ENCODE measurements at regions not wholly inside any gene's neighbourhood (a gene's known extent, or its start where the extent isn't known, plus 50 kb on each side); places are given as distances from the start of the nearest gene placed in this dataset.
A peak's percentile ranks its signal among the peaks of the same experiment; 100 is the strongest.

DNA sequence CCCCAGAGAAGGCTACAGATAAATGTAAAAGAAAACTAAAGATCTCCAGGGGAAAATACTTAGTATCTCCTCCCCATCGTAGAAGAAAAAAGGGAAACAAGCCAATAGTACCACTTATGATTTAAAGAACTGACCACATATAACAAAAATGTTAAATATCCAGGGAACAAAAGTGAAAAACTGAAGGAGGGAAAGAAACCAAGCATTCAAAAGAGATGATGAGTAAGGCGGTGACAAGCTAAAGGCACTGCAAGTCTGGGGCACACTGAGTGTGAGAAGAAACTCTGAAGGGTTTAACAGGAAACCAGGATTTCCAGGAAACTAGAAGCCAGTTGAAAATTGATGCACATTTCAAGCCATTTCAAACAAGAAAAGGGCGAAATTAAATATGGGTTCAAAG is 226.3 kb downstream of the AHR start:
- DNase-seq (peak in 1 of 3 donors; percentile 22), ATAC-seq (ENCODE audit: low read depth in 2 of 2) (no peak)
- no peaks in the 10 kb centered on the region for H3K9me3 ChIP-seq (ENCODE audit: control insufficient read depth in 2 of 2, low read length in 2 of 2)
- H3K27ac Mint-ChIP-seq, result no peak overlapping the region
- no peak overlapping the region for H3K27ac ChIP-seq (ENCODE audit: insufficient read depth, low read length, poor library complexity, severe bottlenecking)
- H3K36me3 Mint-ChIP-seq, result no peaks in the 10 kb centered on the region
- peaks cover 0 to 2% (median 0%) of the 10 kb centered on the region in 4 donors for H3K4me1 Mint-ChIP-seq
- no peaks in the 10 kb centered on the region for H3K27me3 ChIP-seq (ENCODE audit: control insufficient read depth, insufficient read depth, low read length)
- H3K9me3 Mint-ChIP-seq, result no peaks in the 10 kb centered on the region
- no peaks in the 10 kb centered on the region for H3K36me3 ChIP-seq (ENCODE audit: control insufficient read depth, insufficient read depth, low read length)
- no peak overlapping the region for H3K4me3 Mint-ChIP-seq
- H3K4me1 ChIP-seq (ENCODE audit: control insufficient read depth, insufficient read depth, low read length, poor library complexity, severe bottlenecking), result no peaks in the 10 kb centered on the region
- H3K27me3 Mint-ChIP-seq, result peaks cover 4% of the 10 kb centered on the region
- H3K4me3 ChIP-seq (ENCODE audit: low read depth, low read length), result no peak overlapping the region

DNA sequence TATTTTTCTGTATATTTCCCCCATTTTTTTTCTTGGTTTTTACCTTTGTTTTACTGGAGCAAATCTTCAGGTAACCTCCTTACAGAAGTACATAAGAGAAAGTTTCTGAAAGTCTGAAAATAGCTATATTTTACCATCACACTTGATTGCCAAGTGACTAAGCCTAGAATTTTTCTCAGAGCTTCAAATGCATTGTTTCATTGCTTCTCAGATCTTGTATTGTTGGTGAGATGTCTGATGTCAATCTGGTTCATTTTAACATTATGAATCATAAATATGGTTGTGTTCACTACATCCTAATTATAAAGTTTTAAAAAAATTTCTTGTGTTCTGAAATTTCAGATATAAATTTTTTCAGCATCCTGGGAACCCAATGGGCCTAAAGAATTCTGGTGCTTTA is 228.2 kb downstream of the AHR start:
- Histone ChIP-seq H3K27me3 (ENCODE audit: control insufficient read depth, insufficient read depth, low read length) (no peaks in the 10 kb centered on the region), H3K27ac (ENCODE audit: insufficient read depth, low read length, poor library complexity, severe bottlenecking) (no peak overlapping the region), H3K4me1 (ENCODE audit: control insufficient read depth, insufficient read depth, low read length, poor library complexity, severe bottlenecking) (no peaks in the 10 kb centered on the region), H3K4me3 (ENCODE audit: low read depth, low read length) (no peak overlapping the region), H3K36me3 (ENCODE audit: control insufficient read depth, insufficient read depth, low read length) (no peaks in the 10 kb centered on the region), H3K9me3 (ENCODE audit: control insufficient read depth in 2 of 2, low read length in 2 of 2) (no peaks in the 10 kb centered on the region)
- Mint-ChIP-seq H3K27ac (no peak overlapping the region), H3K27me3 (peaks cover 4% of the 10 kb centered on the region), H3K4me3 (no peak overlapping the region), H3K4me1 (peaks cover 0 to 2% (median 0%) of the 10 kb centered on the region in 4 donors), H3K36me3 (no peaks in the 10 kb centered on the region), H3K9me3 (no peaks in the 10 kb centered on the region)
- DNase-seq, result no peak
- ATAC-seq (ENCODE audit: low read depth in 2 of 2), result no peak

DNA sequence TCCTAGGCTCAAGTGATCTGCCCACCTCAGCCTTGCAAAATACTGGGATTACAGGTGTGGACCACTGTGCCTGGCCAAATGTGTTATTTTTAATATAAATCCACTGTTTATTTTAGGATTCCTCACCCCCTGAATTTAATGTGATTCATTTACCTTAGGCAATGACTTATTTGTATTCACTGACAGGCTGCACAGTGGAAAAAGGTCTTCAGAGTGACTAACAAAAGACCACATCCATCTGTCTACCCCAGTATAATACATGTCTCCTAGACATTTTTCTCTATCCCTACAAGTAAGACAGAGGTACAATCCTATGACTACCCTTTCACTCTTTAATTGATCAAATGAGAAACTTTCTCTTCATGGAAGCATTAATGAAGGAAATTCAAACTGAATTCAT is 230.2 kb downstream of the AHR start:
- Histone ChIP-seq H3K27ac (ENCODE audit: insufficient read depth, low read length, poor library complexity, severe bottlenecking) (no peak overlapping the region), H3K27me3 (ENCODE audit: control insufficient read depth, insufficient read depth, low read length) (peaks cover 3% of the 10 kb centered on the region), H3K36me3 (ENCODE audit: control insufficient read depth, insufficient read depth, low read length) (no peaks in the 10 kb centered on the region), H3K4me3 (ENCODE audit: low read depth, low read length) (no peak overlapping the region), H3K9me3 (ENCODE audit: control insufficient read depth in 2 of 2, low read length in 2 of 2) (no peaks in the 10 kb centered on the region), H3K4me1 (ENCODE audit: control insufficient read depth, insufficient read depth, low read length, poor library complexity, severe bottlenecking) (no peaks in the 10 kb centered on the region)
- DNase-seq (no peak), ATAC-seq (ENCODE audit: low read depth in 2 of 2) (no peak)
- H3K36me3 Mint-ChIP-seq, result no peaks in the 10 kb centered on the region
- H3K4me3 Mint-ChIP-seq, result no peak overlapping the region
- H3K27me3 Mint-ChIP-seq, result peaks cover 4% of the 10 kb centered on the region
- peaks cover 0 to 3% (median 0%) of the 10 kb centered on the region in 4 donors for H3K4me1 Mint-ChIP-seq
- H3K27ac Mint-ChIP-seq, result no peak overlapping the region
- H3K9me3 Mint-ChIP-seq, result no peaks in the 10 kb centered on the region

DNA sequence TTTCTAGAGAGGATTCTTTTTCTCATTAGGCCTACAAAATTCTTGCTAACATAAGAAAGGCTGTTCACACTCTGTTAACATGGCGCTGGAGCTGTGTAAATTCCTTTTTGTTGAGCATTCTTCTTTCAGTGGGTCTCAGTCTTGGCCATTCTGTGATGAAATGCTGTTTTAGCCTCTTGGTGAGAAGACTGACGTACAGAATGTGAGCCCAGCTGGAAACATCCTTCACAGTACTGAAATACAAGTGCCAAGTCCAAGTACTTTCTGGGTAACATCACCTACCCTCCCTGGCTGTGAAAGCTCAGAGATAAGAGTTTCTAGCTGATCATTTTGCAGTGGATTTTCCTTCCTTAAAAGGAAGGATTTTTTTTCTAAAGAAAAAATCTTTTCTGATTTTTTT is 231.8 kb downstream of the AHR start:
- Mint-ChIP-seq H3K9me3 (no peaks in the 10 kb centered on the region), H3K4me3 (no peak overlapping the region), H3K27me3 (peaks cover 4% of the 10 kb centered on the region), H3K27ac (no peak overlapping the region), H3K36me3 (no peaks in the 10 kb centered on the region), H3K4me1 (peaks cover 0 to 3% (median 0%) of the 10 kb centered on the region in 4 donors)
- Histone ChIP-seq H3K4me3 (ENCODE audit: low read depth, low read length) (no peak overlapping the region), H3K27me3 (ENCODE audit: control insufficient read depth, insufficient read depth, low read length) (peaks cover 3% of the 10 kb centered on the region), H3K4me1 (ENCODE audit: control insufficient read depth, insufficient read depth, low read length, poor library complexity, severe bottlenecking) (no peaks in the 10 kb centered on the region), H3K27ac (ENCODE audit: insufficient read depth, low read length, poor library complexity, severe bottlenecking) (no peak overlapping the region), H3K36me3 (ENCODE audit: control insufficient read depth, insufficient read depth, low read length) (no peaks in the 10 kb centered on the region), H3K9me3 (ENCODE audit: control insufficient read depth in 2 of 2, low read length in 2 of 2) (no peaks in the 10 kb centered on the region)
- no peak for DNase-seq
- ATAC-seq (ENCODE audit: low read depth in 2 of 2), result no peak

DNA sequence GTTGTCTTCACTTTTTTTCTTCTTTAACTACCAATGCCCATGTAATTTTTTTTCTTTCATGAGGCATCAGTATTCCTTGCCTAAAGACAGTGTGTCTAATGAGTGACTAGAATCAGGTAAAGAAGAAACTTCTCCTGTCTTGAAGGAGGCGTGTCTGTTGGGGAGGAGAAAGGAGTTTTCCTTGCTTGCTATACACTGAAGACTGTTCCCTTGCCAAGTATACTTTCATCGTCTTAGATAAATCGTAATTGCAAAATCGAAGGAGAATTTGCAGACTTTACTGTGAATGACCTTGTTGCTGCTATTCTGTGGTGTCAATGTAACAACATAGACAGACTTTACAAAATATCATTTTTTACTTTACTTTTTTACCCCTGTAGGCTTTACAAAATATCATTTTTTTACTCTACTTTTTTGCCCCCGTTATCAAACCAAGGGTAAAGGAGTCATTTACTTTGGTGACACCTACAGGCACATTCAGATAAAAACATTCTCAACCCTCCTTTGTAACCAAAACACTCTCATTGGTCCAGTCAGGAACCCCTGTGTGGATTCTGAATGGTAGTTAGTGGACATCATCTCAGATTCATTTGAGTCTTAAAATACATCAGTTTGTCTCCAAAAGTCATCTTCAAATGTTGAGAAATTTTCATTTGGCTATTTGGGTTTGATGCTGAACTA is 232.4 kb downstream of the AHR start:
- H3K9me3 Mint-ChIP-seq, result no peaks in the 10 kb centered on the region
- no peak for ATAC-seq (ENCODE audit: low read depth in 2 of 2)
- no peak overlapping the region for H3K4me3 Mint-ChIP-seq
- H3K27ac Mint-ChIP-seq, result no peak overlapping the region
- no peaks in the 10 kb centered on the region for H3K4me1 ChIP-seq (ENCODE audit: control insufficient read depth, insufficient read depth, low read length, poor library complexity, severe bottlenecking)
- no peak overlapping the region for H3K27ac ChIP-seq (ENCODE audit: insufficient read depth, low read length, poor library complexity, severe bottlenecking)
- peaks cover 0 to 3% (median 0%) of the 10 kb centered on the region in 4 donors for H3K4me1 Mint-ChIP-seq
- no peaks in the 10 kb centered on the region for H3K9me3 ChIP-seq (ENCODE audit: control insufficient read depth in 2 of 2, low read length in 2 of 2)
- H3K4me3 ChIP-seq (ENCODE audit: low read depth, low read length), result no peak overlapping the region
- peaks cover 3% of the 10 kb centered on the region for H3K27me3 ChIP-seq (ENCODE audit: control insufficient read depth, insufficient read depth, low read length)
- H3K27me3 Mint-ChIP-seq, result peaks cover 4% of the 10 kb centered on the region
- no peaks in the 10 kb centered on the region for H3K36me3 Mint-ChIP-seq
- H3K36me3 ChIP-seq (ENCODE audit: control insufficient read depth, insufficient read depth, low read length), result no peaks in the 10 kb centered on the region
- DNase-seq, result peak in 2 of 3 donors; percentile 3 to 37

DNA sequence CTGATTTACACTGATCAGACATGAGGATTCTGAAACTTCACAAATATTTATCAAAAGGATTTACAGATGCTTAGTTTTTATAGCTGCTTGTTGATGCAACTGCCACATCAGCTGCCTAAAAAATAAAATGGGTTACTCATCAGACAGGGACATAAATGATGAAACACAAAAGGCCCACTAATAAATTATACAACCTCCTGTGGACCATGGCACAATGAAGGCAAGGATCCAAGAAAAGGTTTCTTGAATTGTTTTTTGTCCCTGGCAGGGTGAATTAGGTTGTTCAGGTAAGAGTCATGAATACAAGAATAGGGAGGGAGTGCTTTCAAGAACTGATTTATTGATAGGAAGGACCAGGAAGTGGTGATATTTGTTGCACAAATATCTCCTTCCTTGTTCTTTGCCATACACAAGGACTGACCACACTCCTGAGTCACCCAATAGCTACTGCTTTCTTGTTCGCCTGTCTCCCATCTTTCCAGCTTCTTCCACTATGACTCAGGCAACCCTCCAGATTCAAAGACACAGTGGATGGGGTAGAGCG is 234.5 kb downstream of the AHR start:
- Mint-ChIP-seq H3K27me3 (peaks cover 4% of the 10 kb centered on the region), H3K4me3 (no peak overlapping the region), H3K4me1 (peaks cover 0 to 3% (median 0%) of the 10 kb centered on the region in 4 donors), H3K36me3 (no peaks in the 10 kb centered on the region), H3K27ac (no peak overlapping the region), H3K9me3 (peaks cover 0 to 3% (median 0%) of the 10 kb centered on the region in 7 donors)
- no peak for DNase-seq
- Histone ChIP-seq H3K4me3 (ENCODE audit: low read depth, low read length) (no peak overlapping the region), H3K36me3 (ENCODE audit: control insufficient read depth, insufficient read depth, low read length) (no peaks in the 10 kb centered on the region), H3K27ac (ENCODE audit: insufficient read depth, low read length, poor library complexity, severe bottlenecking) (no peak overlapping the region), H3K9me3 (ENCODE audit: control insufficient read depth in 2 of 2, low read length in 2 of 2) (no peaks in the 10 kb centered on the region), H3K4me1 (ENCODE audit: control insufficient read depth, insufficient read depth, low read length, poor library complexity, severe bottlenecking) (no peaks in the 10 kb centered on the region), H3K27me3 (ENCODE audit: control insufficient read depth, insufficient read depth, low read length) (peaks cover 3% of the 10 kb centered on the region)
- no peak for ATAC-seq (ENCODE audit: low read depth in 2 of 2)

DNA sequence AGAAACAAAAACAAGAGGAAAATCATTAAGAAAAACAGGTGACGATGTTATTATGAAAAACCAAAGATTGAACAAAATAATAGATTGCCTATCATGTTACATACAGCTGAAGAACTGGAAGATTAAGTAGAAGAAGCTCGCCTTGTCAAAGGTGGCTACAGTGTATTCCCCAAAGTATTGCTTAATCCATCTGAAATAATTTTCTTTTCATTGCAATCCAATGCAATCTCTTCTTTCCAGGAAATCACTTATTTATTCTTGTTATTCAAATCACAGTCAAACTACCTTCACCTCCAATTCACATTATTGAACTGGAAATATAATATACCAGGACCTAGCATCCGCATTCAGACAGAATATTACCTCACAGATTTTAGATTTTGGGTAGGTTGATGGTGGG is 235.9 kb downstream of the AHR start:
- no peaks in the 10 kb centered on the region for H3K4me1 ChIP-seq (ENCODE audit: control insufficient read depth, insufficient read depth, low read length, poor library complexity, severe bottlenecking)

DNA sequence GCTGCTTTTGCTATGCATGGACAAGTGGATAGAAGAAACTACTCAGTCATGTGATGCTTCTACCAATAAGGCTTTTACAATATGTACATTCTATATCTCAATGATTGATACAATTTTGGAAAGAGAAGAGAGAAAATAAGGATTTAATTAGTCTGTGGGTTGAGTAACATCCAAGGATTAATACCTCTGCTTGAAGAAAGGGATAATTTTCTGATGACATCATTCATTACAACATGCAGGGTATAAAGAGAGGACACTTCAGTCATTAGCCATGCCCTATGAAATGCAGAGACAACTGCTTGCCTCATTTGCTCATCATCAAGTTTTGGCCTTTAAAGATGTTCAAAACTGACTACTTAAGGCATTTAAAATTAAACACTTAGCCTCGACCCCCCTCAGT is 237.3 kb downstream of the AHR start:
- Histone ChIP-seq H3K4me1 (ENCODE audit: control insufficient read depth, insufficient read depth, low read length, poor library complexity, severe bottlenecking) (no peaks in the 10 kb centered on the region), H3K27me3 (ENCODE audit: control insufficient read depth, insufficient read depth, low read length) (peaks cover 3% of the 10 kb centered on the region), H3K4me3 (ENCODE audit: low read depth, low read length) (no peak overlapping the region), H3K9me3 (ENCODE audit: control insufficient read depth in 2 of 2, low read length in 2 of 2) (no peaks in the 10 kb centered on the region), H3K36me3 (ENCODE audit: control insufficient read depth, insufficient read depth, low read length) (no peaks in the 10 kb centered on the region), H3K27ac (ENCODE audit: insufficient read depth, low read length, poor library complexity, severe bottlenecking) (no peak overlapping the region)
- ATAC-seq (ENCODE audit: low read depth in 2 of 2), result no peak
- Mint-ChIP-seq H3K27ac (no peak overlapping the region), H3K27me3 (peaks cover 5% of the 10 kb centered on the region), H3K9me3 (peaks cover 0 to 3% (median 0%) of the 10 kb centered on the region in 7 donors), H3K36me3 (no peaks in the 10 kb centered on the region), H3K4me1 (peaks cover 0 to 3% (median 0%) of the 10 kb centered on the region in 4 donors), H3K4me3 (no peak overlapping the region)
- DNase-seq, result no peak

More for the DNA sequence above, 235.9 kb downstream of the AHR start:
- no peaks in the 10 kb centered on the region for H3K36me3 Mint-ChIP-seq
- no peak for DNase-seq
- no peak overlapping the region for H3K27ac ChIP-seq (ENCODE audit: insufficient read depth, low read length, poor library complexity, severe bottlenecking)
- H3K9me3 Mint-ChIP-seq, result peaks cover 0 to 3% (median 0%) of the 10 kb centered on the region in 7 donors
- H3K36me3 ChIP-seq (ENCODE audit: control insufficient read depth, insufficient read depth, low read length), result no peaks in the 10 kb centered on the region
- H3K27ac Mint-ChIP-seq, result no peak overlapping the region
- H3K9me3 ChIP-seq (ENCODE audit: control insufficient read depth in 2 of 2, low read length in 2 of 2), result no peaks in the 10 kb centered on the region
- peaks cover 5% of the 10 kb centered on the region for H3K27me3 Mint-ChIP-seq
- H3K4me3 Mint-ChIP-seq, result no peak overlapping the region
- H3K4me3 ChIP-seq (ENCODE audit: low read depth, low read length), result no peak overlapping the region
- no peak for ATAC-seq (ENCODE audit: low read depth in 2 of 2)
- H3K27me3 ChIP-seq (ENCODE audit: control insufficient read depth, insufficient read depth, low read length), result peaks cover 3% of the 10 kb centered on the region
- H3K4me1 Mint-ChIP-seq, result peaks cover 0 to 3% (median 0%) of the 10 kb centered on the region in 4 donors
